ENCODE measurements at regions not wholly inside any gene's neighbourhood (a gene's known extent, or its start where the extent isn't known, plus 50 kb on each side); places are given as distances from the start of the nearest gene placed in this dataset.
"Not testable (repeated sequence)": the region's sequence is repeated elsewhere in the genome, so short reads cannot be mapped to it uniquely, and the experiment has no call there.

DNA sequence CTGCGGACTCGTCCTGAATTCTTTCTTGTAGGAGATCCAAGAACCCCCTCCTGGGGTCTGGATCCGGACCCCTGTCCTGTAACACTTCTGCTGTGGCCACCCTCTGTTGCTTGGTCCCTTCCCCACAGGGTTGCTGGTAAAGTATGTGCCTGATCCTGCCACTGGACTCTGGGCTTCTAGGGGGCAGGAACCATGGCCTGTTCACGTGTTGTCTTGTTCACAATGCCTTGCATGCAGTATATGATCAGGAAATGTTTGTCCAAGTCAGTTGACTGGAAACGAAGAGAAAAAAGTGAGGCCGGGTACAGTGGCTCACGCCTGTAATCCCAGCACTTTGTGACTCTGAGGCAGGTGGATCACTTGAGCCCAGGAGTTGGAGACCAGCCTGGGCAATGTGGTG is 139.3 kb upstream of the ALDH1B1 start:
- no peak for DNase-seq

DNA sequence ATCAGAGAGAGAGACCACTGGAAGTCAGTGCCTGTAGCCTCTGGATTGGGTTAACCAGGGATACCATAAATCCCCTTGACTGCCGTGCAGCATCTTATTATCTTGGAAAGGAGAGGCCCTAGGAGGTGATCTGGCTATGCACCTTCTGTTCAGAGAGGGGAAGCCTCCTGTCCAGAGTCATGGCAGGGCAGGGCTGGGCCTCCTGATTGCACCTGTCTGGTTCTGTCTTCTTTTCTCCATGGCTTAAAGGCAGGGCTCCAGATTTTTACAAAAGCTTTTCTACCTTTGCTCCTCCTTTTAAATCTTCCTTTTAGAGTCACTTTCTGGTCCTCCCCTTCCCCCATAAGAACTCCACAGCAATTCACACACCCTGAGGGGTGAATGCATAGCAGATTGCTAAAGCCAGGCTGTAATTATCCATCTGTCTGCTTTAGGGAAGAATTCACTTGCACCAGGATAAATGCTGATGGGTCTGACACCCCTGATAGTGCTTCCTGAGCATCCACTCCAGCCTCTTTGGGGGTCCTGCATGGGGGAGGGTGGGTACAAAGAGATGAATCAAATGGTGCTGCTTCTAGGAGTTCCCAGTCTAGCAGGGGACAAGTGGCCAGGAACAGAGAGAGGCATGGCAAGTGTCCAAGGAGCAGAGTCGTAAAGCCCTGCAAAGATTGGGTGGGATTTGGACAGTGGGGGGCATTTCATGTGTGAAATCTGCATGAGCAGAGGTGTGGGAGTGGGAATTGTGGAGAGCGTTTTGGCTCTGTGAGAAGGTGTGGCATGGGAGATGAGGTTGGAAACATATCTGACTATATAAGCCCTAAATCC is 141.3 kb upstream of the ALDH1B1 start:
- DNase-seq = no peak

DNA sequence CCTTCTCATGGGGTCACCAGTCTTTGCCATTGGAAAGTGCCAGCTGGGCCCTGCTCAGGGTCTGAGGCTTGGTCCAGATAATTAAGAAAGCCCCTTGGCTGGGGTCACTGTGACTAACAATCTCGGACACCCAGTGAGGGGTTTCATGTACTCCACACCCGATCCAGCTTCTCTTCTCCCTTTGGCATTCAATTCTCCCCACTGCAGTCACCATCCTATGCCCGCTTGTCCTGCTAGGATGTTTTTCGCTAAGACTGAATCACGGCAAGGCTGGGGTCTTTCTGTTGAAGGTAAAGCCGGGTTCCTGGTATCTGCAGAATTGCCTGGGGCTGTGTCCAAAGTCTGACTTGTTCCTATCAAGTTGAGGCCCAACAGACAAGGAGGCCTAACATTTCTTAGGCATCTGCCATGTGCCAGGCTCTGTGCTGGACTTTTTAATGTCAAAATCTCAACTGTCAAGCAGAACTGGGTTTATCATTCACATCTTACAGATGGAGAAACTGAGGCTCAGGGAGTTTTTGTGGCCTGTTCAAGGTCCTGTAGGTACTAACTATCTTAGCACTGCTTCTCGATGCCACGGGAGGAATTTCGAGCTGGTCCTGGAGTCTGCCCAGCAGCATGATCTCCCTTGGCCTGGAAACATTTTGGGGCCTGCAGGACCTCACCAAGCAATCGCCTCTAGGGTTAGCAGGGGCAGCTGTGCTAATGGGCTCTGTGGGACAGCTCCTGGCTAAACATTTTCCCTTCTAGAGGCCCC is 142.0 kb upstream of the ALDH1B1 start:
- no peak for DNase-seq

DNA sequence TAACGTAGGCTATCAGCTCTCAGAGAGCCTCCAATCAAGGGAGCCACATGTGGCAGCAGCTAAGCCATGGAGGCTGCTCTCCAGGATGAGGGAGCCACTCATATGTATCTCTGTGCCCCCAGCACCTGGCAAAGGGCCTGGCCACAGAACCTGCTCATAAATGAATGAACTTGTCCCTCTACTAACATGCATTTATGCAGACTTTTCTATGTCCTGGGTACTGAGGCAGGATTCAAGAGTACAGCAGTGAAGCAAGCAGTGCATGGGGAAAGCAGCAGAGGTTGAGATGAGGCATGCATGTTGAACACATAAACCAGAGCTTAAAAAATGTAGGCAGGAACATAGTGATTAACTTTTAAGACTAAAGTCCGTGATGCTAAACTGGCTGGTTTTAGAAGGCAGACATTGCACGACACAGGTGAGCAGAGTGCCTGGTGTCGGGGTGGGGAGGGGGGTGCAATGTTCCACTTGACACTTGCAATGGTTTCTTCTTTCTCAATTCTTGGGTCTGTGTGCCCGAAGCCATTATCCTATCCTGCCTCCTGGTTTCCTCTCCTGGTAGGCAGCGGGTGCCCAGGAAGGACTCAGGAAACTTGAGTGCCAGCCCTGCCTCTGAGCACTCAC is 142.8 kb upstream of the ALDH1B1 start:
- DNase-seq = no peak

DNA sequence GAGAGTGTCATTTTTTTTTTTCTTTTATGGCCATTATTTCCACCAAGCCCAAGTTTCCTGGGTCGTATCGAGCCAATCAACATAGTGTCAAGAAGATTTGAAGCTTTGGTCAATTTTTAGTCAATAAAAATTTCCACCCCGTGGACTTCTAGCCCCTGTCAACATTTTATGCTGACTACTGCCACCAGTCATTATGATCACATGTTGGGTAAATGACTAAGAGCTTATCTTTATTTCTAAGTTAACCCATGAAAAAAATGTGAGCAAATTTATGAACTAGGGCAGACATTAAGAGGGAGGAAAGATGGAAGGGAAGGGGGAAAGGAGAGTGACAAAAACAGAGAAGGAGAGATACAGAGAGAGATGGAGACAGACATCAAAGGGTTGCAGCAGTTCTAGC is 143.5 kb upstream of the ALDH1B1 start:
- DNase-seq = no peak

DNA sequence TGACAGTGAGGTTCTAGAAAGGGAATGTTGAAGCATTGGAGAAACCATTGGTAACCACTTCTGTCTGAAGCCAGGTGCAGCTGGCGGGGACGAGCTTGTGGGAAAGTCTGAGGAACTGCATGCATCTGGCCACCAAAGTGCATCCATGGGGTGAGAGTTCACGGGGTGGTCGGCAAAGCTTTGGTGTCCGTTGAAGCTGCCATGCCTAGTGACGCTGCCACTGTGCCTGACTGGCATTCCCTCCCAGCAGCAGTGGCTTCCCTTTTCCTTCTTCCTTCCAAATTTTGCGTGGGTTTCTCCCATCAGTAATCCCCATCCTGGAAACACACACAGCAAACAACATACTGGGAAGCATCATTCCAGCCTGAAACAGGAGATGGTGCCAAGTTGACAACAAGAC is 145.7 kb upstream of the ALDH1B1 start:
- DNase-seq = no peak

DNA sequence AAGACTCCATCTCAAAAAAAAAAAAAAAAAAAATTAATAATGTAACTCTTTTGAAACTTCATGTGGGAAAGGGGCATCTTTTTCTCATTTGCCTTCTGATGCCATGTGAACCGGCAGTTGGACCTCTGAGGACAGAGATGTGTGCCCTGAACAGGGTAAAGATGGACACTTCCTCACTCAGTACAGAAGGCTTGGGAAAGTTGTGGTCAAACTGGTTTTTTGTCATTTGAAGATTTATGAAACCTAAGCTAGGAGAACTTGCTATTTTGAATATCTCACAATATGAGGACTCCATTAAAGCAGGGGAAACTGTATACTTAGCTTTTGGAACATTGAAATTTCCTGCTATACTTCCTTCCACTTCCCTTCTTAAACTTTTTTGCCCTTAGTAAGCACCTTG is 147.5 kb upstream of the ALDH1B1 start:
- no peak for DNase-seq

DNA sequence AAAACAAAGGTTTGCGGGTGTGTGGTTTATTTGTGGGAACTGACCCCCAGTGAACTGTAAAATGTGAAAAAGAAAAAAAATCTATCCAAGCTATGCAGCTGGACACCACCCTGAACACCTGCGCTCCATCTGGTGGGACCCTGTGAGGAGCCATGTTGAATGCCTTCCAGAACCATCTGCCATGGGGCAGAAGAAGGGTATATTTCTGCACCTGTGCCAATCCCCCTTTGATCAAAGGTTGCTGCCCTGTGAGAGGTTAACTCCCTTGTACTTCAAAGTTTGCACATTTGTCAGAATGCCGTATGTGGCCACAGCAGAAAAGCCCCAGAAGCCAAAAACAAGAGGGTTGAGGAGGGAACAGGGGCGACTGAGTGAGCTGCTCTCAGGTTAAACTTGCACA is 148.5 kb upstream of the ALDH1B1 start:
- no peak for DNase-seq

DNA sequence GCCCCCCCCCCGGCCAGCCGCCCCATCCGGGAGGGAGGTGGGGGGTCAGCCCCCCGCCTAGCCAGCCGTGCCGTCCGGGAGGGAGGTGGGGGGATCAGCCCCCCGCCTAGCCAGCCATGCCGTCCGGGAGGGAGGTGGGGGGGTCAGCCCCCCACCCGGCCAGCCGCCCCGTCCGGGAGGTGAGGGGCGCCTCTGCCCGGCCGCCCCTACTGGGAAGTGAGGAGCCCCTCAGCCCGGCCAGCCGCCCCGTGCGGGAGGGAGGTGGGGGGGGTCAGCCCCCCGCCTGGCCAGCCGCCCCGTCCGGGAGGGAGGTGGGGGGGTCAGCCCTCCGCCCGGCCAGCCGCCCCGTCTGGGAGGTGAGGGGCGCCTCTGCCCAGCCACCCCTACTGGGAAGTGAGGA is 150.4 kb upstream of the ALDH1B1 start:
- DNase-seq = not testable (repeated sequence)

DNA sequence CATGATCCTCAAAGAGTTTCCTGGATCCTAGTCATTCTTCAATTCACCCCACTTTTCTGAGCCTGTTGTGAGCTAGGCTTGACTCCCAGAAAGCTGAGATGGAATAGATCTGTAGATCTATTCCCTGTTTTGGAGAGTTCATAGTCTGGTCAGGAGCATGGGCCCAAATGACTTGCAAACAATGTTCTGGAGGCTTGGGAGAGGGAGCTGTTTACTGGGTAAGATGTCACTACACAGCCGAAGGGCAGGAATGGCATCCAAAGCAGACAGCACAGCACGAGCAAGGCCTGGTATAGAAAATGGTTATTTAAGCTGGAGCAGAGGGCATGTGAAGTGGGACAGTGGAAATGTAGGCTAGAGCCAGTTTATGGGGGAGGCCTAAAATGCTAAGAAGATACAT is 152.5 kb upstream of the ALDH1B1 start:
- no peak for DNase-seq

DNA sequence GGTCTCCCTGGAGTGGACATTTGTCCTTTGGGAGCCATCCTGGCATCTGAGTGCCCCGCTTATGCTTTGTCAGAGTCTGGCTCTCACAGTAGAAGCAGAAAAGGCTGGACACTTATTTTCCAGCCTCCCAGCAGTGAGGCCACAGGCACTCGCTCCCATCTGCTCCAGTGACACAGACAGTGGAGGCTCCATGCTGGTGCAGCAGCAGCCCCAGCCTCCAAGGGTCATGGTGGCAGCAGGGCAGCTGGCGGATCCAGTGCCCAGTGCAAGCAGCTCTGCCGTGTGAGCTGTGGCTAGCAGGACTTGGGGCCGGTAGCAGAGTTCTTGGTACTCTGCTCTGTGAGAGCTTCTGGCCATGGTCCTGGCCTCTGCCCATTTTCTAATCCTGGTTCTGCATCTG is 157.3 kb upstream of the ALDH1B1 start:
- DNase-seq = no peak

DNA sequence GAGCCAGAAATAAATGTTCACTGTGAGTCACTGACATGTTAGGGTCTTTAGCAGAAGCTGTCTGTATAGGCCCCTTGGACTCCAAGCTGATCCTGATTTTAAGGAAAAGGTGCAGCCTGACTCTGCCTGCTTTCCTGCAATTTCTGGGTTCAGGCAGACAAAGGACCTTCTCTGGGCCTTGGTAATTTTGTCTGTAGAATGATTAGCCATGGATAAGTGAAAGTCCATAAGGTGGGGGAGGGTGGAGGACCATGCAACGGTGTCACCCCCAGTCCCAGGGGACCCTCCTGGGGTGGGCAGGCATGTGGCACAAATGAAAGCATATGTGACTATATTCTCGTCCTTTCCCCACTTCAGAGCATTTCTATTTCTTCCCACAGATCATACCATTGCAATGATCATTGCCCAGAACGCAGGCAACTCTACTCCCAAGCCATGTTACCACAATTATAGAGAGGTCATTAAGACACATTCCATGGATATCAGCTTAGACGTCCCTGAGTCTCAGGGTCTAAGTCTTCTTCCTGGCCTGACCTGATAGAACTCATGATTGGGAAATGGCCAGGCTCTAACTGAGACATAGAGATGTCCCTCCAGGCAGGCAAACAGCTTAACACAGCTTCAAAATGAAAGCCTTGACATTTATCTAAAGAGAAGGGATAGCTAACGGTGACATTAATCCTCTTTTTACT is 157.9 kb upstream of the ALDH1B1 start:
- no peak for DNase-seq

DNA sequence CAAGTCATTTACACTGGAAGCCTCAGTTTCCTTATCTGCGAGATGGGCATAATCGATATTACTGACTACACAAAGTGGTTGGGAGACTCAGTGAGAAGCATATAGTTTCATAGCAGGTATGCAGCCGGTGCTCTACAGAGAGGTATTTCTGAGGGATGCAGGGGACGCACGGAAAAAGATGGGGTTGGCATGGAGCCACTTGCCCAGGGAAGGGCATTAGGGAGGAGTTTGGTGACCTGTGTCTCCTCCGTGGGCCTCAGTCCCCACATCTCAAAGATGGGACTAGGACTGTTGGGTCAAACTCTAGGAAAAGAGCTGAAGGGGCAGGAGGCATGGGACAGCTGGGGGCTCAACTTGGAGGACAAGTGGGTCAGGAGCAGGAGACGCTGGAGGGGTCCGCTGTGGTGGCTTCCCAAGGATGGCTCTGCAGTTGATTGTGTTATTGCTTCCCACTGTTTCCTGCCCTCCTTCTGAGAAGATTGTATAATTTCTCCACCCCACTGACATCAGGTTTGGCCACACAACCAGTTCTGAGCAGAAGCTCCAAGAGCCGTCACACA is 158.6 kb upstream of the ALDH1B1 start:
- no peak for DNase-seq

DNA sequence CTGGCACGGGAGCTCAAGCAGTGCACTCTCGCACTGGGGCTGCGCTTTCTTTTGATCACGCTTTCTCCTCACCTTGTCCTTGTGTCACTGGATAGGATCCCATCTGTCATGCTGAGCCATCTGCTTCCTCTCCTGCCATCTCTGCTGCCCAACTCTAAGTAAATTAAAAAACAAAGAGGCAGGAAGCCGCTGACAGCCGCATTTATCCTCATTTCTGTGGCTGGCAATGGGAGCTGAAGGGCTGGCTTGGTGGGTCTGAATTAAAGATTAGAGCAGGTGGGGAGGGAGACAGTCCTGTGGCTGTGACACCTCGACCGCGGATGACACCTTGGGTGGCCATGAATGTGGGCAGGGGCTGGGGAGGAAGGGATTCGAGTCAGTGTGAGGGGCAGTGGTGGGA is 159.2 kb upstream of the ALDH1B1 start:
- DNase-seq = no peak

DNA sequence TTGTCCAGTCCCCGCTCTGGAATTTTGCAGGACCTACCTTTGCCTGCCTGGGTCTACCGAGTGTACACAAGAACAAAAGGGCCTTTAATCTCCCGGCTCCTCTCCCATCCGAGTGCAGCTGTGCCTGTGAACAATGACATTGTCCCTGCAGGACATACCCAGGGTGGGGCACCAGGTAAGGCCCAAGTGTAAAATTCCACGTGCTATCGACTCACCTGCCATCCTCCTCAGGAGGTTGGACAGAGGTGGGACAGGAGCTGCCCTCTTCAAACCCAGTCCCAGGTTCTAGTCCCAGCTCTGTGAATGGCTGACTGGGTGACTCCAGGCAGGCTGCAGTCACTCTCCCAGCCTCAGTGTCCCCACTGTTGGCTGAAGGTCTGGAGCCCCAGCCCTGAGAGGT is 159.6 kb upstream of the ALDH1B1 start:
- DNase-seq = no peak

DNA sequence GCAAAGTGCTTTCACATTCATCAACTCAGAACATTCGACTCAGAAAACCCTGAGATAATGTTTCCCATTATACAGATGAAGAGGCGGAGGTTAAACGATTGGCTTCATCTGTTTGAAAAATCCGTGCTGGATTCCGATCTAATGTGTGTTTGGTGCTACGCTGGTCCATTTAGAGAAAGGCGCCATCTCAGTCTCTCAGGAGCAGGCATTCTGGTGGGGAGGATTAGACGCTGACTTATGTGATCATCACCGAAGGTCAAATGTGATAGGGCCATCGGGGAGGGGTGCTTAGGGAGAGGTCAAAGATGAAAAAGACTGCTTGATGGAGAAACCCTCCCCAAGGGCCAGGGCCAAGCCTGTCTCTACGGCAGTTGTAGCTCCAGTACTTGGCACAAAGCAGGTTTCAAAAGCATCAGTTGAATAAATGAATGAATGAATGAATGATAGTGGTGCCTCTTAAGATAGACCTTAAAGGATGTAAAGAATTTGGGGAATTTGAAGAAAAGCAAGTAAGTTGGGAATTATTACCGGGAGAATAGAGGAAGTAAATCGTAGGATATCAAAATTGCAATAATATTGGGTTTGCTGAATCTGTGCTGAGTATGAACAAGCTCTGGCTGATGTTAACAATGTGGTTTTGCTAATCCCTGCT is 160.6 kb upstream of the SHB start:
- DNase-seq = no peak

DNA sequence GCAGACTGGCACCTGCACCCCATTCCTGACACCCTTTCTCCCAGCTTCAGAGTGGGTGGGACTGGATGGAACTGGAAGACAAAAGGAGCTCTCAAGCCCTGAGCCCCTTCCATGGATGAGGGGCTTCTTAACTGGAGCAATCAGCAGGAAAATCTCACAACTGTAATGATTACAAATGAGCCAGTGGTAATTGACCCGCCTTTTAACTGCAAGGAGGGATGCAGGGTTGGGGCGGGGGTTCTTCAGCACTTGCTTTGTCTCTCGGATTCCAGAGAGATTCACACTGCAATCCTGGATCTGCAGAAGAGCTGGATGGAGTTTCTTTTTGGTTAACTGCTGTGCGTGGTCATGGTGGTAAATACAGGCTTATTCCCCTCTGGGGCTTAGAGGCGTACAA is 160.1 kb upstream of the SHB start:
- no peak for DNase-seq

DNA sequence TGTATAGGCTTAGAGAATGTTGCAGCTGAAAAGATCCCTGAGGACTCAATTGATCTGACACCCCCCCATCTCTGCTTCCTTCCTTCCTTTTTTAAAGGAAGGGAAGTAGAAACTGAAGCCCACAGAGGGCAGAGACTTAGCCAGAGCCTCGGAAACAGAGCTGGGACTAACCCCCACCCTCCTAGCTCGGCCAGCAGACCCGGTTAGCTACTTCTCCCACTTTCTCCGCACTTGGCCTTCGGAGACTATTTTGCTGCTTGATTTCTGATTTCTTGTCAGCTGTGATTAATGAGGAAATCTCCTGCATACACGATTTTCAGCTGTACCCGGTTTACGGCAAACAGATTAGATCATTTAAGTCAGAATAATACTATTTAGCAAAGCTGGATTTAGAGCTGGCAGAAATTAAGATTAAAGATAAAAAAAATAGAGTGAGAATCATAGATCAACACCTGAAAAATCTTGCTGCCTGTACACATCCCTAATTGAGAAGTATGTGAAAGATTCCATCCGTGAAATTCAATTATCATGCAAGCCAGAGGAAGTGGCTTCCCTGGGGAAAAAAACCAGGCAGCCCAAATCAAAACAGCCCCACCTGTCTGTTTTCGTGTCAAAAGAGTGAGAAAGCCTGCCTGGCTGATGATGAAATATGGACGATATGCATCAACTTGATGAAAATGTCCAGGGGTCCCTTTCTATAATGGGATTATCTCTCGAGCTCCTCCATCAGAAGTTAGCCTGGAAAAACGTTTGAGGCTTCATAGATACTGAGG is 159.5 kb upstream of the SHB start:
- DNase-seq = no peak

DNA sequence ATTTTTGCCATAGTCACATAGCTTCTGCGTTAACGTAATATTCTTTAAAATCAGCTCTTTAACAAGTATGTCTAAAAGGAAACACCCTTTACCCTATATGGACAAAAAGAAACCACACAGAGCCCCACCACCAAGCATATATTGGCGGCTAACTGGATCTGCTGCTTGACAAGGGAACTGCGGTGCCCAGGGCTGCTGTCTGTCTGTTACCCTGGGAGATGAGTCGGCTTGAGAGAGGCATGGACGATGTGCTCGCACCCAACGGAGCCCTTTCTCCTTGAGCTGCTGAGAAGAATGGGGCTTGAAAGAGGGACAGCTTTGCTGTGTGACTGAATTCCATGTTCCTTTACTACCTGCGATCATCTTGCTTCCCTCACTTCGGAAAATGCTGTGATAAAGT is 158.6 kb upstream of the SHB start:
- no peak for DNase-seq

DNA sequence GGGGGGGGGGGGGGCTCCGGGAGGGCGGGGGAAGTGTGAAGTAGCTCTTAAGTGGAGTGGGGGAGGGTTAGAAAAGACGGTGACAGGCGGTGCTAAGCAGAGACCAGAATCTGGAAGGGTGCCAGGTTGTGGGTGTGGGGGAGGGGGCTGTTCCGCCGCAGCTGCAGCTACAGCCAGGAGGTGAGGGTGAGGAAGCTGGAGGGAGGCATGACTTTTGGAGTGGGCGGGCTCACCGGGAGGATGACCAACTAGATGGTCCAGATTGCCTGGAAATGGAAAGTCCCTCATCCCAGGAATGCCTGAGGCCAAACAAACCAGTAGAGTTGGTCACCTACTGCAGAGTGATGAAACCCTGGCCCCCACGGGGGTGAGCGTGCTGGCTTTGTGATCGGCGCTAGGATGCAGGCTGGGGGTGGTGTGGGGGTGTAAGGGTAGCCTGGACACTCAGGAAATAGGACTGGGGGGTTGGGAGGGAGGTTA is 158.1 kb upstream of the SHB start:
- peak; percentile 88 for DNase-seq

DNA sequence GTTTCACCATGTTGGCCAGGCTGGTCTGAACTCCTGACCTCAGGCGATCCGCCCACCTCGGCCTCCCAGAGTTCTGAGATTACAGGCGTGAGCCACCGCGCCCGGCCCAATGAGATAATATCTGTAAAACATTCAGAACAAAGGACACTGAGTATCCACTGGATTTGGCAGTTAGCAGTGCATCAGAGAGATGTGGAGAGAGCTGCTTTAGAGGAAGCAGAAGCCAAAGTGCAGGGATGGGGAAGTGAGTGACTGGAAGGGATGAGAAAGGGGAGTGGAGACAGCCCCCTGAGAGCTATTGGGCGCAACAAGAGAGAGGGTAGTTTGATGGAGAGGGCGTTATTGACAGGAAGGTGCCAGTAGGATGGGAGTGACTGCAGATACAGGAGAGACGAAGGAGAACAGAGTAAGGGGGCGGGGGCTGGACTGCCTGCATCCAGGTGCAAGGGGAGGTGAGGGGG is 157.5 kb upstream of the SHB start:
- DNase-seq = peak; percentile 35

DNA sequence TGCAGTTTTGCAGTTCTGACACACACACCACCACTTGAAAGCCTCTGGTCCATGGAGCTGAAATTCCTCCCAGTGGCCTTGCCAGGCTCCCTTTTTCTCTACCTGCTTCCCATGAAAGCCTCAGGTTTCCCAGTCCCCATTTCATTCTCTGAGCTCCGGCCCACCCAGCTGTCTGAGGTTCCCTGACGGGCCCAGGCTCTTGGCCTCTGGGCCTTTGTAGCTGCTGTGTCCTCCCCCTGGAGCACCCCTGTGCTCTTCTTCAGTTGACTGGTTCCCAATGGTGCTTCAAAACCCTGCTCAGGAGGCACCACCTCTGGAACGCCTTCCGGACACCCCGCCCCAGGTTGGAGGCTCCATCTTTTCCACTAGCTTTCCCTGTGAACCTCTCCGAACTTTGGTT is 155.9 kb upstream of the SHB start:
- no peak for DNase-seq

Data from NCI-H226 (cell line).